HepG2 (cell line): ENCODE measurements at regions not wholly inside any gene's neighbourhood (a gene's known extent, or its start where the extent isn't known, plus 50 kb on each side); places are given as distances from the start of the nearest gene placed in this dataset.

ENCODE experiments used
- ATAC-seq: fragments of 200-7000 bp; cut with Tn5 transposase; 3 replicates; pipeline ENCODE4 v1.9.1; 2020; ENCODE audit warnings: mild to moderate bottlenecking, moderate library complexity
- BruUV-seq: library from RNA; stranded (reverse); fragments of 400-500 nt; replicated peaks from 2 replicates; lab custom pipeline; 2021; lab: Mats Ljungman, UMichigan
- CTCF ChIA-PET: fragments of 300-600 bp; formaldehyde crosslinking; extraction: SDS; loops from one replicate; lab custom pipeline; 2021; ENCODE audit warnings: low total read pairs, inconsistent platforms, low intra/inter-chr PET ratio; lab: Yijun Ruan, JAX
- POLR2A ChIA-PET: fragments of 350-600 bp; sonication (Branson Sonifier 250); formaldehyde crosslinking; loops from one replicate; lab custom pipeline; 2020; ENCODE audit warnings: antibody characterized with exemption, inconsistent platforms; lab: Yijun Ruan, JAX
- DNase-seq: peaks from one replicate; pipeline ENCODE4 v3.0.0-alpha.2; 2015; ENCODE audit warnings: low spot score
- FAIRE-seq: peaks from 3 replicates; lab custom pipeline; 2011; peaks lifted over from hg19 to GRCh38; lab: Jason Lieb, UNC
- H2AFZ ChIP-seq: one replicate; pipeline ENCODE4 v1.6.1; 2011; ENCODE audit warnings: low read length, inconsistent platforms
- H3K27ac ChIP-seq: fragments of 300-600 bp; 3 replicates; pipeline ENCODE4 v1.8.0; 2011; ENCODE audit warnings: mixed run types, mild to moderate bottlenecking, mixed read lengths, low read length, inconsistent platforms; ENCODE audit not compliant: insufficient read depth; ENCODE audit errors: extremely low read length
- H3K27me3 ChIP-seq, 2 experiments: fragments of 200-600 bp in 1 of 2; 2 replicates in 1 of 2; 3 replicates in 1 of 2; pipeline versions ENCODE4 v1.6.0 to v1.8.0; 2011; ENCODE audit warnings: low read length in 2 of 2, mild to moderate bottlenecking in 2 of 2, moderate library complexity in 2 of 2, inconsistent platforms in 1 of 2; ENCODE audit not compliant: insufficient read depth in 2 of 2, control insufficient read depth in 1 of 2
- H3K36me3 ChIP-seq, 2 experiments: fragments of 200-600 bp in 1 of 2; replicated peaks in 1 of 2; 2 replicates in 1 of 2; 3 replicates in 1 of 2; pipeline versions ENCODE4 v1.5.1 to v1.8.0; 2011; ENCODE audit warnings: low read length in 2 of 2, inconsistent platforms in 1 of 2; ENCODE audit not compliant: insufficient read depth in 2 of 2, control insufficient read depth in 1 of 2
- H3K4me1 ChIP-seq: 2 replicates; pipeline ENCODE4 v1.5.1; 2012; ENCODE audit warnings: low read length, inconsistent platforms; ENCODE audit not compliant: insufficient read depth
- H3K4me2 ChIP-seq: 2 replicates; pipeline ENCODE4 v1.6.0; 2011; ENCODE audit warnings: low read depth, low read length, inconsistent platforms
- H3K4me3 ChIP-seq, 3 experiments: fragments of 200-600 bp in 1 of 3; sonication (generic), shearing (Covaris generic) in 1 of 3; replicated peaks in 1 of 3; 2 replicates each; pipeline ENCODE4 v1.5.1; 2011 to 2016; ENCODE audit warnings: low read length in 3 of 3, inconsistent platforms in 2 of 3, low read depth in 2 of 3, mild to moderate bottlenecking in 2 of 3, control low read depth in 1 of 3, mixed read lengths in 1 of 3; ENCODE audit not compliant: insufficient read depth in 1 of 3
- H3K79me2 ChIP-seq: one replicate; pipeline ENCODE4 v1.6.1; 2011; ENCODE audit warnings: low read length, inconsistent platforms; ENCODE audit not compliant: insufficient read depth
- H3K9ac ChIP-seq: 2 replicates; pipeline ENCODE4 v1.6.0; 2011; ENCODE audit warnings: mild to moderate bottlenecking, low read depth, low read length, inconsistent platforms; ENCODE audit not compliant: insufficient read depth
- H3K9me3 ChIP-seq: 2 replicates; pipeline ENCODE4 v1.5.1; 2012; ENCODE audit warnings: mild to moderate bottlenecking, low read length
- H4K20me1 ChIP-seq: 2 replicates; pipeline ENCODE4 v1.6.0; 2011; ENCODE audit warnings: inconsistent platforms, mild to moderate bottlenecking, low read length, moderate library complexity; ENCODE audit not compliant: insufficient read depth
- GZF1 ChIP-seq: sonication (generic); formaldehyde crosslinking; IDR thresholded peaks from 2 replicates; pipeline ENCODE4 v1.5.1; 2020; ENCODE audit warnings: mild to moderate bottlenecking, missing genetic modification reagents
- TARDBP ChIP-seq: sonication (generic); formaldehyde crosslinking; IDR thresholded peaks from 2 replicates; pipeline ENCODE4 v1.8.0; 2022; ENCODE audit warnings: mild to moderate bottlenecking, missing genetic modification reagents
- ZNF142 ChIP-seq: sonication (generic); formaldehyde crosslinking; IDR thresholded peaks from 2 replicates; pipeline ENCODE4 v1.4.0; 2020; ENCODE audit warnings: missing genetic modification reagents
- ZNF30 ChIP-seq: sonication (generic); formaldehyde crosslinking; IDR thresholded peaks from 2 replicates; pipeline ENCODE4 v1.5.0; 2020; ENCODE audit warnings: mild to moderate bottlenecking, missing genetic modification reagents
- ZNF510 ChIP-seq: sonication (generic); formaldehyde crosslinking; IDR thresholded peaks from 2 replicates; pipeline ENCODE4 v1.4.0; 2020; ENCODE audit warnings: low read depth, mild to moderate bottlenecking, missing genetic modification reagents
- ZNF569 ChIP-seq: sonication (generic); formaldehyde crosslinking; IDR thresholded peaks from 2 replicates; pipeline ENCODE4 v1.5.0; 2020; ENCODE audit warnings: mild to moderate bottlenecking, missing genetic modification reagents, moderate library complexity, borderline replicate concordance
- ZNF629 ChIP-seq: sonication (generic); formaldehyde crosslinking; conservative IDR thresholded peaks from 2 replicates; pipeline ENCODE4 v1.5.0; 2020; ENCODE audit warnings: missing genetic modification reagents
- ZNF775 ChIP-seq: sonication (generic); formaldehyde crosslinking; IDR thresholded peaks from 2 replicates; pipeline ENCODE4 v1.4.0; 2020; ENCODE audit warnings: missing genetic modification reagents, mild to moderate bottlenecking, moderate library complexity, borderline replicate concordance
- ZXDC ChIP-seq: sonication (generic); formaldehyde crosslinking; IDR thresholded peaks from 2 replicates; pipeline ENCODE4 v1.5.0; 2020; ENCODE audit warnings: mild to moderate bottlenecking, missing genetic modification reagents
- WGBS: methylation state at CpG from one replicate; pipeline ENCODE4 v1.1.6; 2017; ENCODE audit warnings: low lambda C conversion rate; 5-methylcytosine and 5-hydroxymethylcytosine counted together
- in situ Hi-C: cut with HindIII; loops from 2 replicates; pipeline ENCODE4 v1.10.0; 2017; ENCODE audit warnings: low pct_unique_long_range_greater_than_20kb; ENCODE audit not compliant: extremely low pct_ligation_motif_present
- intact Hi-C: fragments of 100-400 bp; cut with micrococcal nuclease; formaldehyde crosslinking; loops from one replicate; pipeline ENCODE4 v1.10.0; 2022; ENCODE audit not compliant: unreplicated experiment

GRCh38 chr11:86129740-86130540, 61.1 kb upstream of the PICALM start:
- 0 out of 2 replicates have a peak, but pooled peaks have one; percentile 32 for TF ChIP-seq ZNF629
- no peak for TF ChIP-seq TARDBP (CRISPR knock-in tag)
- POLR2A ChIA-PET: no interaction called here
- peaks cover 43% of the 10 kb centered on the region for H3K4me1 ChIP-seq
- H3K27ac ChIP-seq: no peak overlapping the region
- intact Hi-C loops (no loop called here), in situ Hi-C loops (no loop called here)
- H3K27me3 ChIP-seq: no peaks in the 10 kb centered on the region
- no peak overlapping the region for H3K4me2 ChIP-seq
- H4K20me1 ChIP-seq: no peaks in the 10 kb centered on the region
- FAIRE-seq (no peak), DNase-seq (no peak), ATAC-seq (no peak)
- H2AFZ ChIP-seq: no peak overlapping the region
- CTCF ChIA-PET: no interaction called here
- WGBS: 48% methylated on average over 3 of the region's 3 CpGs
- H3K36me3 ChIP-seq: no peaks in the 10 kb centered on the region
- no peak overlapping the region for H3K4me3 ChIP-seq
- BruUV-seq: no TSS peak
- no peaks in the 10 kb centered on the region for H3K9me3 ChIP-seq
- no peak overlapping the region for H3K9ac ChIP-seq
- H3K79me2 ChIP-seq: no peaks in the 10 kb centered on the region

- Histone ChIP-seq H3K79me2 (no peaks in the 10 kb centered on the region), H3K4me1 (peaks cover 44% of the 10 kb centered on the region), H4K20me1 (no peaks in the 10 kb centered on the region), H3K27ac (no peak overlapping the region), H3K9me3 (no peaks in the 10 kb centered on the region), H3K9ac (no peak overlapping the region), H3K4me3 (no peak overlapping the region), H3K4me2 (no peak overlapping the region), H2AFZ (no peak overlapping the region), H3K36me3 (no peaks in the 10 kb centered on the region), H3K27me3 (no peaks in the 10 kb centered on the region)
- DNase-seq: no peak
- BruUV-seq: no TSS peak
- FAIRE-seq: no peak
- no peak for ATAC-seq
- POLR2A ChIA-PET: no interaction called here
- intact Hi-C loops: no loop called here
- CTCF ChIA-PET: no interaction called here
- in situ Hi-C loops: no loop called here
- WGBS: 65% methylated on average over 2 of the region's 2 CpGs
- TF ChIP-seq ZNF775 (CRISPR knock-in tag) (no peak), ZXDC (CRISPR knock-in tag) (no peak), ZNF510 (CRISPR knock-in tag) (no peak), ZNF142 (CRISPR knock-in tag) (no peak), GZF1 (no peak), ZNF569 (CRISPR knock-in tag) (no peak), ZNF30 (CRISPR knock-in tag) (no peak)
Measured at GRCh38 chr11:86128914-86129313, 60.0 kb upstream of the PICALM start.
